ENCODE measurements at regions not wholly inside any gene's neighbourhood (a gene's known extent, or its start where the extent isn't known, plus 50 kb on each side); places are given as distances from the start of the nearest gene placed in this dataset.

DNA sequence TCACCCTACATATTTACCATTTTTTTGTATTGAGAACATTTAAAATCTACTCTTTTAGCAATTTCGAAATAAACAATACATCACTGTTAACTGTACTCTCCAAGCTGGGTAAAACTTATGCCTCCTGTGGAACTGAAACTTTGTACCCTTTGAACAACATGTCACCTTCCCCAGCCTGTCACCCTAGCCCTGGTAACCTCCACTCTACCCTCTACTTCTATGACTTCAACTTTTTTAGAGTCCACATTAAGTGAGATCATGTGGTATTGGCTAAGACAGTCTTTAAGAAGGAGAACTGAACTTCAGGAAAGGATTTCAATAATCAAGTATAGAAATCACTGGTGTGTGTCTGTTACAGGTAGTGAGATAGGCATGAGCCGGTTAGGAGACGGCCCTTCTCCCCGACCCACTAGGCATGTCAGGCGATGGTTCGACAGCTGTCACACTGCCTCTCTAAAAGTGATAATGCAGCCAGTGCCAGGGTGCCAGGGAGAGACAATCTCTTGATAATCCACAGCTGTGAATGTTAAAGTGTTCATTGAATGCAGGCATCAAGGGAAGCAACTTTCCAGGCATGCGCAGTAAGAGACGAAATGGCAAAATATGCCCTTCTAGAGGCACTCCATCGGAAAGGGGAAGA lies 74.6 kb upstream of the RNF152 start:
- H3K36me3 ChIP-seq (ENCODE audit: low read depth), result no peaks in the 10 kb centered on the region
- H3K4me3 ChIP-seq, result no peak overlapping the region
- no peak overlapping the region for H3K9ac ChIP-seq
- no peak overlapping the region for H3K27ac ChIP-seq
- H3K27me3 ChIP-seq (replicated peaks; ENCODE audit: insufficient read depth), result no peaks in the 10 kb centered on the region
- H3K9me3 ChIP-seq (ENCODE audit: low read depth), result no peaks in the 10 kb centered on the region
- H3F3A ChIP-seq (ENCODE audit: insufficient read depth), result no peaks in the 10 kb centered on the region
- H3K4me2 ChIP-seq (ENCODE audit: unreplicated experiment), result no peak overlapping the region
- no peaks in the 10 kb centered on the region for H3K4me1 ChIP-seq (ENCODE audit: insufficient read depth)
- no peak overlapping the region for H2AFZ ChIP-seq
- no peaks in the 10 kb centered on the region for H3K9me2 ChIP-seq (ENCODE audit: insufficient read depth)
- no peak for DNase-seq
- TF ChIP-seq EZH2 (IDR thresholded peaks at IDR 0.05; ENCODE audit: insufficient read depth, poor library complexity, severe bottlenecking) (no peak), EZH2phosphoT487 (IDR thresholded peaks at IDR 0.05; ENCODE audit: insufficient read depth, low read depth) (no peak)
- in situ Hi-C loops (cut with MboI), result no loop called here
- WGBS, 2 experiments (ENCODE audit: low coverage in 1 of 2, low lambda C conversion rate in 2 of 2, missing lambda C conversion rate in 2 of 2), result 96 to 98% methylated on average over 9 of the region's 9 CpGs
- no peaks in the 10 kb centered on the region for H3K79me2 ChIP-seq (ENCODE audit: insufficient read depth)
- no peaks in the 10 kb centered on the region for H4K20me1 ChIP-seq (ENCODE audit: insufficient read depth)

- no peak overlapping the region for H3K27ac ChIP-seq
- peak; percentile 26 for DNase-seq
Measured at GRCh38 chr18:61965311-61965710, 72.5 kb upstream of the RNF152 start.

DNA sequence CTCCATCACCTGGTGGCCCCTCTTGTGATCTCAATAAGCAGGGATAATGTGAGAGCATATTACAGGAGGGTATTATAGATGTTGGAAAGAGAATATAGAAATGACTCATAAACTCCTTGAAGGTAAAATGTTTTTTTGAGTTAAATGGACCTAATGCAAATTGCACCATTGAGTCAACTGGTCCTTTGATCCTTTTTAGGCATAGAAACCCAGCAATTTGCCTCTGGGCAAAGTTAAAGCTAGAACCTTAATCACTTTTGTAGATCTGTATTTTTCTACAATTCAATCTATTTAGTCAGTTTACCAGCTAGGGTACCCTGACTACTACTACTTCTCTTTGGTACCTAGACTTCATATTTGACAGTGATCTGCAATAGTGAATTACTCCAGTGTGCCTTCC lies 71.8 kb upstream of the RNF152 start:
- in situ Hi-C loops (cut with MboI), result no loop called here

More at GRCh38 chr18:61965311-61965710, 72.5 kb upstream of the RNF152 start:
- no peak for TF ChIP-seq EZH2phosphoT487 (IDR thresholded peaks at IDR 0.05; ENCODE audit: insufficient read depth, low read depth)
- TF ChIP-seq EZH2 (IDR thresholded peaks at IDR 0.05; ENCODE audit: insufficient read depth, poor library complexity, severe bottlenecking), result no peak
- Histone ChIP-seq H3K9me2 (ENCODE audit: insufficient read depth) (no peaks in the 10 kb centered on the region), H3K9me3 (ENCODE audit: low read depth) (no peaks in the 10 kb centered on the region), H3K79me2 (ENCODE audit: insufficient read depth) (no peaks in the 10 kb centered on the region), H3K4me1 (ENCODE audit: insufficient read depth) (no peaks in the 10 kb centered on the region), H3K36me3 (ENCODE audit: low read depth) (no peaks in the 10 kb centered on the region), H3F3A (ENCODE audit: insufficient read depth) (no peaks in the 10 kb centered on the region), H3K9ac (no peak overlapping the region), H2AFZ (no peak overlapping the region), H3K27me3 (replicated peaks; ENCODE audit: insufficient read depth) (no peaks in the 10 kb centered on the region), H3K4me3 (no peak overlapping the region), H4K20me1 (ENCODE audit: insufficient read depth) (no peaks in the 10 kb centered on the region), H3K4me2 (ENCODE audit: unreplicated experiment) (no peak overlapping the region)
- in situ Hi-C loops (cut with MboI), result no loop called here
- 82 to 83% methylated on average over 6 of the region's 6 CpGs for WGBS, 2 experiments (ENCODE audit: low coverage in 1 of 2, low lambda C conversion rate in 2 of 2, missing lambda C conversion rate in 2 of 2)

DNA sequence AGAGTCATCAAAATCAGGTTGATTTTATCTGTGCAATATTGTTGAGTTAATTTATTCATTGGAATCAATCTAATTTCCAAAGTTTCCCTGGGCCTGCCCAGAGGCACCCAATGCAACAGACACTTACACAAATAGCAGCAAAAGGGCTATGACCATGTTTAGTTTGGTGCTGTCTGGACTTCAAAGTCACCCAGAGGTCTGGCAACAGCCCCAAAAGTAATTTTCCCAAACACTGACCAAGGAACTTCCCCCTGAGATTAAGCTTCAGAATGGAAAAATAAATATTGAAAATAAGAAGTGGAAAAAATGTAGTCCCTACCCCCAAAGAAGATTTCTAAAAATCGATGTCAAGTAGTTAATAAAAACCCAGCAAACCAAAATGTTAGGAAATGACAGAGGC lies 70.9 kb upstream of the RNF152 start:
- DNase-seq, result no peak
- no peak overlapping the region for H3K4me2 ChIP-seq (ENCODE audit: unreplicated experiment)
- H3K27me3 ChIP-seq (replicated peaks; ENCODE audit: insufficient read depth), result no peaks in the 10 kb centered on the region
- no peaks in the 10 kb centered on the region for H3K36me3 ChIP-seq (ENCODE audit: low read depth)
- H3K4me1 ChIP-seq (ENCODE audit: insufficient read depth), result no peaks in the 10 kb centered on the region
- H3F3A ChIP-seq (ENCODE audit: insufficient read depth), result no peaks in the 10 kb centered on the region
- H3K9me2 ChIP-seq (ENCODE audit: insufficient read depth), result no peaks in the 10 kb centered on the region
- H3K9ac ChIP-seq, result no peak overlapping the region
- no peak overlapping the region for H3K4me3 ChIP-seq
- no peak for TF ChIP-seq EZH2phosphoT487 (IDR thresholded peaks at IDR 0.05; ENCODE audit: insufficient read depth, low read depth)
- no peak for TF ChIP-seq EZH2 (IDR thresholded peaks at IDR 0.05; ENCODE audit: insufficient read depth, poor library complexity, severe bottlenecking)
- no peaks in the 10 kb centered on the region for H3K9me3 ChIP-seq (ENCODE audit: low read depth)
- H2AFZ ChIP-seq, result no peak overlapping the region
- 74 to 88% methylated on average over 1 of the region's 1 CpG for WGBS, 2 experiments (ENCODE audit: low coverage in 1 of 2, low lambda C conversion rate in 2 of 2, missing lambda C conversion rate in 2 of 2)
- H3K27ac ChIP-seq, result no peak overlapping the region
- no peaks in the 10 kb centered on the region for H3K79me2 ChIP-seq (ENCODE audit: insufficient read depth)
- H4K20me1 ChIP-seq (ENCODE audit: insufficient read depth), result no peaks in the 10 kb centered on the region
- in situ Hi-C loops (cut with MboI), result no loop called here

More for the DNA sequence above, 71.8 kb upstream of the RNF152 start:
- no peak for TF ChIP-seq EZH2 (IDR thresholded peaks at IDR 0.05; ENCODE audit: insufficient read depth, poor library complexity, severe bottlenecking)
- TF ChIP-seq EZH2phosphoT487 (IDR thresholded peaks at IDR 0.05; ENCODE audit: insufficient read depth, low read depth), result no peak
- Histone ChIP-seq H3F3A (ENCODE audit: insufficient read depth) (no peaks in the 10 kb centered on the region), H2AFZ (no peak overlapping the region), H3K9ac (no peak overlapping the region), H3K79me2 (ENCODE audit: insufficient read depth) (no peaks in the 10 kb centered on the region), H3K4me2 (ENCODE audit: unreplicated experiment) (no peak overlapping the region), H3K27me3 (replicated peaks; ENCODE audit: insufficient read depth) (no peaks in the 10 kb centered on the region), H3K4me3 (no peak overlapping the region), H3K9me2 (ENCODE audit: insufficient read depth) (no peaks in the 10 kb centered on the region), H4K20me1 (ENCODE audit: insufficient read depth) (no peaks in the 10 kb centered on the region), H3K4me1 (ENCODE audit: insufficient read depth) (no peaks in the 10 kb centered on the region), H3K9me3 (ENCODE audit: low read depth) (no peaks in the 10 kb centered on the region), H3K27ac (no peak overlapping the region), H3K36me3 (ENCODE audit: low read depth) (no peaks in the 10 kb centered on the region)
- no peak for DNase-seq
